ENCODE measurements at regions not wholly inside any gene's neighbourhood (a gene's known extent, or its start where the extent isn't known, plus 50 kb on each side); places are given as distances from the start of the nearest gene placed in this dataset.

GRCh38 chr2:16244153-16244965, 304.0 kb downstream of the MYCN start:
- no peaks in the 10 kb centered on the region for H3K36me3 ChIP-seq (ENCODE audit: insufficient read depth, low read length)
- no peaks in the 10 kb centered on the region for H3K9me2 ChIP-seq (replicated peaks; ENCODE audit: low read depth, low read length)
- H3K27me3 ChIP-seq (ENCODE audit: insufficient read depth, low read length, poor library complexity, severe bottlenecking): no peaks in the 10 kb centered on the region
- no peak overlapping the region for H2AFZ ChIP-seq (ENCODE audit: low read length)
- no peak overlapping the region for H3K4me2 ChIP-seq (ENCODE audit: low read depth, low read length, poor library complexity, severe bottlenecking)
- H3K4me1 ChIP-seq (ENCODE audit: insufficient read depth, low read length, poor library complexity, severe bottlenecking): no peaks in the 10 kb centered on the region
- no peaks in the 10 kb centered on the region for H4K20me1 ChIP-seq (ENCODE audit: insufficient read depth, low read length, poor library complexity, severe bottlenecking)
- H3K4me3 ChIP-seq (ENCODE audit: low read length, poor library complexity, severe bottlenecking): no peak overlapping the region
- H3F3A ChIP-seq (ENCODE audit: low read depth): no peaks in the 10 kb centered on the region
- H3K9me3 ChIP-seq (ENCODE audit: insufficient read depth, low read depth, low read length): no peaks in the 10 kb centered on the region
- no peaks in the 10 kb centered on the region for H3K79me2 ChIP-seq (ENCODE audit: insufficient read depth, low read length)
- H3K9ac ChIP-seq (ENCODE audit: low read depth, low read length, poor library complexity, severe bottlenecking): no peak overlapping the region
- TF ChIP-seq EZH2phosphoT487 (IDR thresholded peaks at IDR 0.05; ENCODE audit: borderline replicate concordance) (no peak), CTCF (conservative IDR thresholded peaks at IDR 0.05; ENCODE audit: low read length) (no peak)

GRCh38 chr2:16243411-16243996, 303.2 kb downstream of the MYCN start:
- Histone ChIP-seq H3K4me3 (ENCODE audit: low read length, poor library complexity, severe bottlenecking) (no peak overlapping the region), H2AFZ (ENCODE audit: low read length) (no peak overlapping the region), H3K27me3 (ENCODE audit: insufficient read depth, low read length, poor library complexity, severe bottlenecking) (no peaks in the 10 kb centered on the region), H4K20me1 (ENCODE audit: insufficient read depth, low read length, poor library complexity, severe bottlenecking) (no peaks in the 10 kb centered on the region), H3F3A (ENCODE audit: low read depth) (no peaks in the 10 kb centered on the region), H3K9me3 (ENCODE audit: insufficient read depth, low read depth, low read length) (no peaks in the 10 kb centered on the region), H3K36me3 (ENCODE audit: insufficient read depth, low read length) (no peaks in the 10 kb centered on the region), H3K79me2 (ENCODE audit: insufficient read depth, low read length) (no peaks in the 10 kb centered on the region), H3K9me2 (replicated peaks; ENCODE audit: low read depth, low read length) (no peaks in the 10 kb centered on the region), H3K4me2 (ENCODE audit: low read depth, low read length, poor library complexity, severe bottlenecking) (no peak overlapping the region), H3K4me1 (ENCODE audit: insufficient read depth, low read length, poor library complexity, severe bottlenecking) (no peaks in the 10 kb centered on the region), H3K9ac (ENCODE audit: low read depth, low read length, poor library complexity, severe bottlenecking) (no peak overlapping the region)
- TF ChIP-seq CTCF (conservative IDR thresholded peaks at IDR 0.05; ENCODE audit: low read length) (no peak), EZH2phosphoT487 (IDR thresholded peaks at IDR 0.05; ENCODE audit: borderline replicate concordance) (no peak)

- no peaks in the 10 kb centered on the region for H3K4me1 ChIP-seq (ENCODE audit: insufficient read depth, low read length, poor library complexity, severe bottlenecking)
- no peaks in the 10 kb centered on the region for H3K36me3 ChIP-seq (ENCODE audit: insufficient read depth, low read length)
- H3K9me2 ChIP-seq (replicated peaks; ENCODE audit: low read depth, low read length): no peaks in the 10 kb centered on the region
- no peak overlapping the region for H3K9ac ChIP-seq (ENCODE audit: low read depth, low read length, poor library complexity, severe bottlenecking)
- no peaks in the 10 kb centered on the region for H3K79me2 ChIP-seq (ENCODE audit: insufficient read depth, low read length)
- no peaks in the 10 kb centered on the region for H3K27me3 ChIP-seq (ENCODE audit: insufficient read depth, low read length, poor library complexity, severe bottlenecking)
- H3K9me3 ChIP-seq (ENCODE audit: insufficient read depth, low read depth, low read length): no peaks in the 10 kb centered on the region
- H2AFZ ChIP-seq (ENCODE audit: low read length): no peak overlapping the region
- no peak overlapping the region for H3K4me2 ChIP-seq (ENCODE audit: low read depth, low read length, poor library complexity, severe bottlenecking)
- no peaks in the 10 kb centered on the region for H4K20me1 ChIP-seq (ENCODE audit: insufficient read depth, low read length, poor library complexity, severe bottlenecking)
- TF ChIP-seq EZH2phosphoT487 (IDR thresholded peaks at IDR 0.05; ENCODE audit: borderline replicate concordance) (no peak), CTCF (conservative IDR thresholded peaks at IDR 0.05; ENCODE audit: low read length) (no peak)
- no peaks in the 10 kb centered on the region for H3F3A ChIP-seq (ENCODE audit: low read depth)
- H3K4me3 ChIP-seq (ENCODE audit: low read length, poor library complexity, severe bottlenecking): no peak overlapping the region
Measured at GRCh38 chr2:16242906-16243305, 302.6 kb downstream of the MYCN start.
